ENCODE measurements at regions not wholly inside any gene's neighbourhood (a gene's known extent, or its start where the extent isn't known, plus 50 kb on each side); places are given as distances from the start of the nearest gene placed in this dataset.
"Not testable (repeated sequence)": the region's sequence is repeated elsewhere in the genome, so short reads cannot be mapped to it uniquely, and the experiment has no call there.

GRCh38 chr5:136840601-136841000, 475.3 kb upstream of the TRPC7 start:
- Mint-ChIP-seq H3K27ac (no peak overlapping the region), H3K4me1 (ENCODE audit: low read depth in 2 of 2) (no peaks in the 10 kb centered on the region), H3K4me3 (no peak overlapping the region), H3K9me3 (peaks cover 4% of the 10 kb centered on the region), H3K36me3 (no peaks in the 10 kb centered on the region), H3K27me3 (no peaks in the 10 kb centered on the region)
- no peak for DNase-seq (ENCODE audit: low spot score)
- ATAC-seq = no peak

- Mint-ChIP-seq H3K9me3 (peaks cover 14% of the 10 kb centered on the region), H3K4me3 (no peak overlapping the region), H3K4me1 (ENCODE audit: low read depth in 2 of 2) (no peaks in the 10 kb centered on the region), H3K36me3 (peaks cover 5% of the 10 kb centered on the region), H3K27me3 (no peaks in the 10 kb centered on the region), H3K27ac (no peak overlapping the region)
- DNase-seq (ENCODE audit: low spot score) (no peak), ATAC-seq (no peak)
These were observed 470.7 kb upstream of the TRPC7 start for GRCh38 chr5:136836093-136836492.

DNA sequence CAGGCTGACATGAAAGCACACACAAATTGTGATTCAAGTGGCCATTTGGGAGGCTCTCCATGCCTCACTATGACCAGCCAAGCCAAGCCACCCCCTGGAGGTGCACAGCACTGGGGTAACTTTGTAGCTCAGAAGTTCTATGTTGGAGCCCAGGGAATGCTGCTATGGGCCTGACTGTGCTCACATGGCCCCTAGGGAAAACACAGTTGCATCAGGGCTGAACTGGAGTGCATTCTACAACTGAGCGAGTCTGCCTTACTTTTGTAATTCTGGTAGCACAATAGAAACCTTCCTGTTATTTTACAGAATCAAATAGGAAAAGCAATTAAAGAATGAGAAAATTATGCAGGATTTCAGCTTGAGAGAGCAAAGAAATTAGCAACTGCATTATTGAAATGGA, 455.5 kb upstream of the TRPC7 start:
- Mint-ChIP-seq H3K4me1 (ENCODE audit: low read depth in 2 of 2) (no peaks in the 10 kb centered on the region), H3K27me3 (no peaks in the 10 kb centered on the region), H3K36me3 (peaks cover 1% of the 10 kb centered on the region), H3K9me3 (peaks cover 9% of the 10 kb centered on the region), H3K4me3 (no peak overlapping the region), H3K27ac (no peak overlapping the region)
- DNase-seq (ENCODE audit: low spot score) (no peak), ATAC-seq (no peak)

DNA sequence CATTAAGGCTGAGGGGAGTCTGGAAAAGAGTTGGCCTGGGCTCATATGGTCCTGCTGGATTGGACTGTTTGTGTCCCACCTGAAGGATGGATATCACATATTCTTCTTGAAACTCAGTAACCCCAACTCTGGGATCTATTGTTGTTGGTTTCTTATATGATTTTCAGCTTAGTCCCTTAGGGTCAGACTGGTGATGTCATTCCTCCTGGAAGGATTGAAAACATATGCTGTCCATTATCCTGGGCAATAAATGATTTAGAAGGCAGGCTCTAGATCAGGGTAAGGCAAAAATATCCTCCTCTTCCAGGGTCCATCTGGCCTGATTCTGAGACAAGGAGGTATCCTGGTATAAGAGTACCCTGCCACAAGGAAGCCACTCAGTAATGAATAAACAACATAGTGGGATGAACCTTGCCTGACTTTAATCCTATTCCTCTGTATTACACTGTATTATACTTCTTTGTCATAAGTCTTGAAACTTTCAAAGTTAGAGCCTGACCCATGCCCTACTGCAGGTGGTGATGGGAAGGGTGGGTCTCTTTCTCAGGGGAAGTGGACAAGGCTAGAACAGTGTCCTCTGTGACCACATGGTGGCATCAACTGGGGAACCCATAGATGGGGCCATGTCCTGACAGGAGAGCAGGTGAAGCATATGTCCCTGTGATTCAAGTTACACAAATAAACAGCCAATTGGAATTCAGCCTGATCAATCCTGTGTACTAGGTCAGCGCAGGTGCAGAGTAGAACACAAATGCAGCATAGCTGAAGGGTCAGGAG, 454.4 kb upstream of the TRPC7 start:
- Mint-ChIP-seq H3K4me1 (ENCODE audit: low read depth in 2 of 2) (no peaks in the 10 kb centered on the region), H3K36me3 (no peaks in the 10 kb centered on the region), H3K4me3 (no peak overlapping the region), H3K27me3 (no peaks in the 10 kb centered on the region), H3K27ac (no peak overlapping the region), H3K9me3 (peaks cover 9% of the 10 kb centered on the region)
- DNase-seq (ENCODE audit: low spot score) = no peak
- no peak for ATAC-seq

DNA sequence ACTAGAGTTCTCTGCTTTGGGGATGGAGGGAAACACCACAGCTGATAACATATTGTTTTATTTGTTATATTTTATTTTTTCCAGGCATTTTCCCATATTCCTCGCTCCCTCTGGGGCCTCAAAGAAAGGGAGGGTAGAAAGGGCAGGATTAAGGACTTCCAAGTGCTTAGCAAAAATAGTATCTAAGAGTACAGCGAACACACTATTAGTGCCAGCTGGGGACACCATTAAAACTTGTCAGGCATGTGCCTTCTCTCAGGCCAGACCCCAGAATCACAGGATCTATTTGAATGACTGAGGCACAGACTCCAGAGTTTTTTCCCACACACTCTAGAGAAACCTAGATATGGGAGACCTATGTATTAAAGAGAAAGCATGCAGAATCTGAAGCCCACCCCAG, 451.0 kb upstream of the TRPC7 start:
- DNase-seq (ENCODE audit: low spot score) (no peak), ATAC-seq (no peak)
- Mint-ChIP-seq H3K4me1 (ENCODE audit: low read depth in 2 of 2) (no peaks in the 10 kb centered on the region), H3K27ac (no peak overlapping the region), H3K9me3 (peaks cover 9% of the 10 kb centered on the region), H3K4me3 (no peak overlapping the region), H3K27me3 (no peaks in the 10 kb centered on the region), H3K36me3 (no peaks in the 10 kb centered on the region)

DNA sequence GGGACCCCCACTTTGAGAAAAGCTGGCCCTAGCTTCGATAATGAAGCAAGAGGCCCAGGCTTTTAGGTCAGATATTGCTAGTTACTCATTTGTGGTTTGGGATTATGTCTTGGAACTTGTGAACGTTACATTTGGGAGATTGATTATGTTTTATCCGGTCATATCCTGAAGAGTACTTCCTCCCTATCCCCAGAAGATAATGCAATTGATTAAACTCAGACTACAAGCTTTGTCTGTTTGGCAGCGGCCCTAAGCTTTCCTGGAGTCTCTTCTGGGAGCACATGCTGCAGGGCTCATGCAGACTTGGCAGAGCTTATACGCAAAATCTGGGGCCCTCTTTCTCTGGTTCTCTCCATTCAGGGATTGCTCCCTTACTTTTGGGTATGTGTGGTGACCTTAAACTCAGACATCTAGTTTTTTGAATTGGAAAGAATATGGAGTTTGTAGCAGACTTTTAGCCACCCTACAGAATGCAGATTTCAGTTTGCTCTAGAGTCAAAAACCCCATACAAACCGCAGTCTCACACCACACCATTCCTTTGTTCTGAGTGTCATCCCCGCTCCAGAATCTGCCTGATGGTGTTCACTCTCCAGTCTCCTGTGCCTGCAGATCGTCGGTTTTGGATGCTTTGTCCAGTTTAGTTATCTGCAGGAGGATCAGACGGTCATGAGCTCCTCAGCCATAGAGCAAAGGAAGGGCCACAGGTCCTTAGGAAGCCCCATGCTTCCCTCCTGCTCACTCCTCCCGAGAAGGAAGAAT, 449.5 kb upstream of the TRPC7 start:
- no peaks in the 10 kb centered on the region for H3K36me3 Mint-ChIP-seq
- H3K27me3 Mint-ChIP-seq = no peaks in the 10 kb centered on the region
- ATAC-seq = no peak
- no peak overlapping the region for H3K27ac Mint-ChIP-seq
- H3K4me3 Mint-ChIP-seq = no peak overlapping the region
- peaks cover 9% of the 10 kb centered on the region for H3K9me3 Mint-ChIP-seq
- DNase-seq (ENCODE audit: low spot score) = no peak
- H3K4me1 Mint-ChIP-seq (ENCODE audit: low read depth in 2 of 2) = no peaks in the 10 kb centered on the region

- not testable (repeated sequence) for H3K27me3 Mint-ChIP-seq; H3K36me3 Mint-ChIP-seq; H3K4me1 Mint-ChIP-seq (ENCODE audit: low read depth in 2 of 2); H3K9me3 Mint-ChIP-seq; ATAC-seq; H3K4me3 Mint-ChIP-seq; H3K27ac Mint-ChIP-seq; DNase-seq (ENCODE audit: low spot score)
These were observed 446.9 kb upstream of the TRPC7 start for GRCh38 chr5:136812270-136812669.

- no peak overlapping the region for H3K27ac Mint-ChIP-seq
- ATAC-seq (no peak), DNase-seq (ENCODE audit: low spot score) (no peak)
- H3K4me3 Mint-ChIP-seq = no peak overlapping the region
- no peaks in the 10 kb centered on the region for H3K4me1 Mint-ChIP-seq (ENCODE audit: low read depth in 2 of 2)
- no peaks in the 10 kb centered on the region for H3K27me3 Mint-ChIP-seq
- no peaks in the 10 kb centered on the region for H3K36me3 Mint-ChIP-seq
- H3K9me3 Mint-ChIP-seq = peaks cover 10% of the 10 kb centered on the region
These were observed 446.2 kb upstream of the TRPC7 start for GRCh38 chr5:136811551-136811950.

DNA sequence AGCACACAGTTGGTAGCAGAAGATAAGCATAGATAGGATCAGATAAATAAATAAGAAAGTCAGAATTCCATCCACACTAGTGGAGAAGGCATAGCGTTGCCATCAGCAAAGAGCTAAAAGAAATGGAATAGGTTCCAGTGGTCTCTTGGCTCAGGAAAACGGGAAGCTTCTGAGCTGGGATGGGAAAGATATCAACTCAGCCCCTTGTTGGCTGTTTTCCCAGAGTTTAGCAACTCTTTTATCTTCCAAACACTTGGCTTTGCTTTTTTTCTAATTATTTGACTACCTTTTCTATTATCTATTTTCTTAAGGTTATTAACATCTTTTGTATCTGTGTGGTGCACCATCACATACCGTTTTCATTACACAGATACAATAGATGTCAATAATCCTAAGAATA, 445.7 kb upstream of the TRPC7 start:
- H3K9me3 Mint-ChIP-seq = peaks cover 9% of the 10 kb centered on the region
- DNase-seq (ENCODE audit: low spot score) (no peak), ATAC-seq (no peak)
- H3K36me3 Mint-ChIP-seq = no peaks in the 10 kb centered on the region
- no peak overlapping the region for H3K27ac Mint-ChIP-seq
- H3K4me3 Mint-ChIP-seq = no peak overlapping the region
- no peaks in the 10 kb centered on the region for H3K4me1 Mint-ChIP-seq (ENCODE audit: low read depth in 2 of 2)
- no peaks in the 10 kb centered on the region for H3K27me3 Mint-ChIP-seq

GRCh38 chr5:136810261-136810801, 445.0 kb upstream of the TRPC7 start:
- peaks cover 5% of the 10 kb centered on the region for H3K9me3 Mint-ChIP-seq
- ATAC-seq (no peak), DNase-seq (ENCODE audit: low spot score) (no peak)
- H3K27me3 Mint-ChIP-seq = no peaks in the 10 kb centered on the region
- H3K4me1 Mint-ChIP-seq (ENCODE audit: low read depth in 2 of 2) = no peaks in the 10 kb centered on the region
- H3K4me3 Mint-ChIP-seq = no peak overlapping the region
- no peak overlapping the region for H3K27ac Mint-ChIP-seq
- no peaks in the 10 kb centered on the region for H3K36me3 Mint-ChIP-seq

GRCh38 chr5:136809382-136809781, 444.0 kb upstream of the TRPC7 start:
- Mint-ChIP-seq H3K36me3 (no peaks in the 10 kb centered on the region), H3K4me1 (ENCODE audit: low read depth in 2 of 2) (no peaks in the 10 kb centered on the region), H3K4me3 (no peak overlapping the region), H3K9me3 (peaks cover 7% of the 10 kb centered on the region), H3K27me3 (no peaks in the 10 kb centered on the region), H3K27ac (no peak overlapping the region)
- ATAC-seq (no peak), DNase-seq (ENCODE audit: low spot score) (no peak)

GRCh38 chr5:136808756-136809155, 443.4 kb upstream of the TRPC7 start:
- Mint-ChIP-seq H3K36me3 (no peaks in the 10 kb centered on the region), H3K27ac (no peak overlapping the region), H3K4me3 (no peak overlapping the region), H3K4me1 (ENCODE audit: low read depth in 2 of 2) (no peaks in the 10 kb centered on the region), H3K9me3 (peaks cover 7% of the 10 kb centered on the region), H3K27me3 (no peaks in the 10 kb centered on the region)
- DNase-seq (ENCODE audit: low spot score) (no peak), ATAC-seq (no peak)

DNA sequence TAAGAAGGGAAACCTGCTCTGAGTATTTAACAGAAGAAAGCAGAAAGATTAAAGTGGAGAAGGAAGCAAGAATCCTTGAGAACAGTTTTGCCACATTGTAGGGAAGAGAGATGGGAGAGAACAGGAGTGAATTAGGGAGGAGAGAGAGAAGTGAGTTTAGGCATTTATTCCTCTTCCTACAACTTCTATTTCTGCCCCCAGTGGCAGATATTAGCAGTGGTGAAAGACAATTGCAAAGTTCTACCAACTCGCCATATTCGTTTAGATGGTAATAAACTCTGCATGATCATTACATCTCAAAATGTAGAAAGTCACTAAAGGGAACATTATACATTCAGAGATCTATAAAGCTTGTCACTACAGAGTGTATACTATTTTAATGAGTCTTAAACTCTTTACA, 440.1 kb upstream of the TRPC7 start:
- no peak for ATAC-seq
- no peaks in the 10 kb centered on the region for H3K4me1 Mint-ChIP-seq (ENCODE audit: low read depth in 2 of 2)
- no peak overlapping the region for H3K27ac Mint-ChIP-seq
- no peaks in the 10 kb centered on the region for H3K36me3 Mint-ChIP-seq
- no peaks in the 10 kb centered on the region for H3K27me3 Mint-ChIP-seq
- peaks cover 7% of the 10 kb centered on the region for H3K9me3 Mint-ChIP-seq
- H3K4me3 Mint-ChIP-seq = no peak overlapping the region
- no peak for DNase-seq (ENCODE audit: low spot score)

GRCh38 chr5:136802383-136802782, 437.0 kb upstream of the TRPC7 start:
- DNase-seq (ENCODE audit: low spot score) = no peak
- H3K4me1 Mint-ChIP-seq (ENCODE audit: low read depth in 2 of 2) = no peaks in the 10 kb centered on the region
- no peaks in the 10 kb centered on the region for H3K36me3 Mint-ChIP-seq
- no peak overlapping the region for H3K27ac Mint-ChIP-seq
- peaks cover 3% of the 10 kb centered on the region for H3K9me3 Mint-ChIP-seq
- no peak overlapping the region for H3K4me3 Mint-ChIP-seq
- no peaks in the 10 kb centered on the region for H3K27me3 Mint-ChIP-seq
- no peak for ATAC-seq
